ENCODE measurements at regions not wholly inside any gene's neighbourhood (a gene's known extent, or its start where the extent isn't known, plus 50 kb on each side); places are given as distances from the start of the nearest gene placed in this dataset.

DNA sequence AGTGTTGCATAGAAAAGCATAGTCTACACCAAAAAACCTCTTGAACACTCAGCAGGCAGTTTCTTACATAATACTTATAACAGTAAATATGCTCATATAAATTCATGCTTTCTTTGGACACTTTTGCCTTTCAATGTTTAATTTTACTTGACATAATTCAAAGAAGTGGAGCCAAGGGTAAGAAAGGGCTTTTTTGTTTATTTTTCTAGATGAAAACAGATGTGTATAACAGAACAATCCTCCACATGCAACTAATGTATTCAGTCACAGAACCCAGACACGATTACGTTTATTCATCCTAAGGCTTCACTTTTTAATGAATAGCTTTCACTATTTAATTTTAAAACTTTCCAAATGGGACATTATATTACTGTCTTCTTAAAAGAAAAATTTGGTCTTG is 58.0 kb upstream of the PTPN13 start:
- TF ChIP-seq CTCF (IDR thresholded peaks at IDR 0.05; ENCODE audit: low read depth, low read length, missing control alignments) = no peak
- DNase-seq = no peak
- H3K36me3 ChIP-seq (replicated peaks) = no peaks in the 10 kb centered on the region
- no peaks in the 10 kb centered on the region for H3K27me3 ChIP-seq (replicated peaks)
- H3K27ac ChIP-seq = no peak overlapping the region
- H3K4me3 ChIP-seq (ENCODE audit: low read depth, low read length) = no peak overlapping the region
- in situ Hi-C loops (cut with HindIII; ENCODE audit: low pct_ligation_motif_present, low sequenced_read_pairs) = no loop called here

GRCh38 chr4:86542319-86543027 is 51.6 kb upstream of the PTPN13 start:
- no peak for TF ChIP-seq CTCF (IDR thresholded peaks at IDR 0.05; ENCODE audit: low read depth, low read length, missing control alignments)
- in situ Hi-C loops (cut with HindIII; ENCODE audit: low pct_ligation_motif_present, low sequenced_read_pairs) = no loop called here
- Histone ChIP-seq H3K4me3 (ENCODE audit: low read depth, low read length) (no peak overlapping the region), H3K27me3 (replicated peaks) (no peaks in the 10 kb centered on the region), H3K27ac (no peak overlapping the region), H3K36me3 (replicated peaks) (no peaks in the 10 kb centered on the region)
- DNase-seq = no peak

DNA sequence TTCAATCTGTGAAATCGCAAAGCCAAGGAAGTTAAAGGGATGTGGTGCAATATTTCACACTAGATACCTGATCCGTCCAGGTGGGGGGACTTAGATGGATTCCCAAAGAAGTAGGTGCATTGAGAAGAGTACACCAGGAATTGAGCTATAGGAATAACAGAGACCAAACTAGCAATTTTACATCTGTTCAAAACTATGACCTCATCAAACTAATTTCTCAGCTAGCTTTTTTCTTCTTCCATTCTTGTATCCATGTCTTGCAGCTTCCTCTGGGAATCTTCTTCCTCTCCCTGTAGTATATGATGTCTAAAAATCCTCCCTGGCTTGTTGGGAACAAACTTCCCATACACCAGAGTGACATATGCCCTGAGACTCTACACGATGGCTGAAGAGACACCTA is 51.0 kb upstream of the PTPN13 start:
- H3K27me3 ChIP-seq (replicated peaks) = no peaks in the 10 kb centered on the region
- H3K27ac ChIP-seq = no peak overlapping the region
- H3K36me3 ChIP-seq (replicated peaks) = no peaks in the 10 kb centered on the region
- no peak for TF ChIP-seq CTCF (IDR thresholded peaks at IDR 0.05; ENCODE audit: low read depth, low read length, missing control alignments)
- no peak overlapping the region for H3K4me3 ChIP-seq (ENCODE audit: low read depth, low read length)
- no peak for DNase-seq
- in situ Hi-C loops (cut with HindIII; ENCODE audit: low pct_ligation_motif_present, low sequenced_read_pairs) = no loop called here

DNA sequence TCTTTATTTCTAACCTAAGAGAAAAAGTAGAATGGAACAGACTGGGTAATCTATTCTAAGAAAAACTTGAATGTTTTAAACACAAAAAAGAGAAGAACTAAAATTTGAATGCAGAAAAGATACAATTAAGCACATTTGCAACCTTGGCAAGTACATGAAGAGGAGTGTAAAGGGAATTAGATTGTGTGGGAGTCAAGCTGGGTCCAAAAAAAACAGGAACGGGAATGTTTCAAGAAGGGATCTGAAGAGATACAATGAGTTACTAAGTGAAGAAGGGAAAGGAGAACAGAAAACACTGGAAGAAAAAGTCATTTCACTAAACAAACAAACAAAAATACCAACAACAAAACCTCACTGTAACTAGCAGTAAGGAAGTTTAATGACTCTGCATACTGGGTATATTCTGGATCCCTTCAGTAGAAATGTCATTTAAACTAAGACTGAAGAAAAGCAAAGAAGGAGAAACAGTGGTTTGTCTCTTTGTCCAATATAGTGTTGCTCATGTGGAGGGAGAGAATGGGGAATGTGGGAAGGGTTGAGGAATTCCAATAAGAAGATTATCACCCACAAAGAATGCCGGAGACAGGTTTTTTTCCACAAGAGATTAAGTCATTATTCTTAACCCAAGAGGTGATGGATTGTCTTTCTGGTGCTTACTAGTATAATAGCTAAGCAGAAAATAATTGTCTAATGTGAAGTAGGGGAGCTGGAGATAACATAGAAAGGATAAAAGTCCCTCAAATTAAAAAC is 50.4 kb upstream of the PTPN13 start:
- no peak for TF ChIP-seq CTCF (IDR thresholded peaks at IDR 0.05; ENCODE audit: low read depth, low read length, missing control alignments)
- in situ Hi-C loops (cut with HindIII; ENCODE audit: low pct_ligation_motif_present, low sequenced_read_pairs) = no loop called here
- Histone ChIP-seq H3K36me3 (replicated peaks) (no peaks in the 10 kb centered on the region), H3K27me3 (replicated peaks) (no peaks in the 10 kb centered on the region), H3K4me3 (ENCODE audit: low read depth, low read length) (no peak overlapping the region), H3K27ac (no peak overlapping the region)
- DNase-seq = peak; percentile 18

- TF ChIP-seq CTCF (IDR thresholded peaks at IDR 0.05; ENCODE audit: low read depth, low read length, missing control alignments) = no peak
- no peak overlapping the region for H3K4me3 ChIP-seq (ENCODE audit: low read depth, low read length)
- no peaks in the 10 kb centered on the region for H3K36me3 ChIP-seq (replicated peaks)
- no peak for DNase-seq
- in situ Hi-C loops (cut with HindIII; ENCODE audit: low pct_ligation_motif_present, low sequenced_read_pairs) = no loop called here
- H3K27ac ChIP-seq = no peak overlapping the region
- H3K27me3 ChIP-seq (replicated peaks) = no peaks in the 10 kb centered on the region
Measured at GRCh38 chr4:86544310-86544966, 49.7 kb upstream of the PTPN13 start.
